Stimulated activated CD8-positive, alpha-beta memory T cell treated with anti-CD3 and anti-CD28 coated beads, Interleukin-12 subunit alpha, Interleukin-12 subunit beta, amount 100 ng/mL, for 1 hour (primary cell): ENCODE measurements at regions not wholly inside any gene's neighbourhood (a gene's known extent, or its start where the extent isn't known, plus 50 kb on each side); places are given as distances from the start of the nearest gene placed in this dataset.

ENCODE experiments used
- DNase-seq: peaks from one replicate; pipeline ENCODE4 v3.0.0-alpha.2; 2020; ENCODE audit warnings: low read depth

DNA sequence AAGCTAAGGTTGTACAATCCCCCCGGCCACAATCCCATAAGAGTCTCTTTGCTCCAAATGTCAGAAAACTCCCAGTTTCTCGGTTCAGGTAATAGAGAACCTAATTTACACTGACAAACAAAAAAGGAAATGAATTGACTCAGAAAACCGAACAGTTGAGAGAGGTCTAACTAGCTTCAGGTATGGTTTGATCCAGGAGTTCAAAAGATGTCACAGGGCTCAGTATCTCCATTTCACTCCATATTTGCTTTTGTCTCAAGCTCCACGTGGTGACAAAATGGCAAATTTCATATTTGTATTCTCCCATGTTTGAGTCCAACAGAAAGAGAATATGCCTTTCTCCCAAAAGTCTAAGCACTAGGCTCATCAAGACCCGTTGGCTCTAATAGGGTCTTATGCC lies 117.4 kb downstream of the AXIN2 start:
- DNase-seq: no peak

DNA sequence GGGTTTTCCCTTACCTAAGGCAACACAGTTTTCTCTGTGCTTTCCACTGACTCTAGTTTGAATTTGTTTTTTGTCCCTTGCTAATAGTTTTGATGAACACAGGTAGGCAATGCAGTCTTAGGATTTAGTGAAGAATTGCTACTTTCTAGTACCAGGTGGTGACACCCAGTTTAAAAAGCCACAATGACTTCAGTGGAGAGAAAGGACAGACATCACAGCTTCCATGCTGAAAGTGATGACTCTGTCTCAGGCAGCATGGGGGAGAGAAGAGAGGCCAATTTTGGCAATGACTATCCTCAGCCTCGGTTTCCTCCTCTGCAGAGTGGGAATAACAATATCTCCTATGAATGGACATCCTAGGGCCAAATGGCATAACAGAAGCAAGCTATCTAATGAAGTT lies 118.8 kb downstream of the AXIN2 start:
- no peak for DNase-seq

DNA sequence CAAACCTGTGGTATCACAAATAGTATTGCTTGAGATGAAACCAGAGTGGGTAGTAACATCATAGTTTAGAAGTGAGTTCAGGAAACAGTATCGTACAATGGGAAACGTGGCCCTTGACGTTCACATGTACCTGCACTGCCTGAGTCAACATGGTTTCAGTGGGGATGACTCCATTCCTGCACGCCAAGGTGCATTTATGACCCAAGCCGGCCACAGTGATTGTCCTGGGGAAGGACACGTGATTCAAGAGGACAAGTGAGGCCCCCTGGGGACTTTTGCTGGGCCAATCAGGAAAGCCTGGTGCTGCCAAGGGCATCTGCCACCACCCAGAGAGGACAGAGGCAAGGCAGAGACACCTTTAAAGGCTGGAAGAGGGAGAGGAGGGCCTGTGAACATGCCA lies 119.2 kb downstream of the AXIN2 start:
- DNase-seq: no peak

DNA sequence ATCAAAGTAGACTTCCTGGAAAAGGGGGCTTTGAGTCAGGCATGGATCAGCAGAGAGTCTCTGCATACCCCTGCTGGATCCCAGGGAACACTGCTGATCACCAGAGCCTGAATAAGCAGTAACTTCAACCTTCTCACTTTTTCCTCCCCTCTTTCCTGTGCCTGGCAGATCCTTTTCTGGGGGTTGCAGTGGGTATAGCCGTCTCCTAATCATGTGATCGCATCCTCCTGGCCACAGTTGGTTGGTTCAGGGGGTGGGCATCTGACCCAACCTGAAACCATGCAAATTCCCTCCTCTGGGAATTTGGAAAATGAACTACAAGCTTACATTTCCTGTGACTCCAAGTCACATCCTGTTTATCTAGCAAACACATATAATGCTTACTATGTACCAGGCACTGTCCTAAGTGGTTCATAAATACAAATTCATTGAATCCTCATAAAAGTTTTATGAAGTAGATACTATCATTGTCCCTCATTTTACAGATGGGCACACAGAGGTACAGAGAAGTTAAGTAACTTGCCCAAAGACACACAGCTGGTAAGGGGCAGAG lies 120.3 kb downstream of the AXIN2 start:
- DNase-seq: no peak

DNA sequence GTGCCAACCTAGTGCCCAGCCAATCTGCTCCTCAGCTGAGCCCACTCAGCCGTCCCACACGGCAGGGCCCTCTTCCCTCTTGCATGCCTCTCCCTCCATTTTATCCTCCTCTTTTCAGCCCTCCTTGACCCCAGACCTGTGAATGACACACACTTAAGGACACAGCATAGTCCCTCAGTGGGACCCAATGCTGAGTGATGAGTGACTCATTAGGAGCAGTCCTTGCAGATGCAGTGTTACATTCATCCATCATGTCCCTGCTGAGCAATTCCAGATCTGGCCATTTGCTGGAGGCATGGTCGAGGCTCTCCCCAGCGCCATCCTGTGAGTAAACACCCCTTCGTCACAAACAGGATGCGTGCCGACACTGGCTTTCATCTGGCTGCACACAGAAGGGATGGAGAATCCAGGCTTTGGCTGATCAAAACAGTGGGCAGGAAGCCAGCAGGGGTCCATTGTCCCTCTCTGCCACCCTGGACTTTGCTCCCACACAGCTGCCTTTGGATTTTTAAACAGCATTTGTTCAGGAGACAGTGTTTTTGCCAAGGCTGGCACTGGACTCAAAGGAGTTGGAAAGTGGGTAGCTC lies 122.6 kb downstream of the AXIN2 start:
- no peak for DNase-seq

DNA sequence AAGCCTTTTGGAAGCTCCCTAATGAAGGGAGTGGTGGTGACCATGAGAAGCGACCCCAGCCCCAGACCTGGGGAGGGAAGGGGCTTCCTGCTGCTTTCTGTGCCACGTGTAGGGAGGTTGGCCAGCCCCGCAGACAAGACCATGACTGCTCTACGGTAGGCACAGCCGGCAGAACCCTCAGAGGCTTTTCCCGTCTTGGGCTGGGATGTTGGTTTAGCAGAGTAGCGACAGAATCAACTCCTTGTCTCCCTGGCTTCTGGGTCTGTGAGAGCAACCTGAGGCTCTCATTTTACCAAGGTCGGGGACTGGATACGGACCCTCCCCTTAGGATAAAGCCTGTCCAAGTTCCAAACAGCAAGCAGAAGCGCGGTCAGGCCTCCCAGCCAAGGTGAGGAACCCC lies 123.3 kb downstream of the AXIN2 start:
- no peak for DNase-seq

DNA sequence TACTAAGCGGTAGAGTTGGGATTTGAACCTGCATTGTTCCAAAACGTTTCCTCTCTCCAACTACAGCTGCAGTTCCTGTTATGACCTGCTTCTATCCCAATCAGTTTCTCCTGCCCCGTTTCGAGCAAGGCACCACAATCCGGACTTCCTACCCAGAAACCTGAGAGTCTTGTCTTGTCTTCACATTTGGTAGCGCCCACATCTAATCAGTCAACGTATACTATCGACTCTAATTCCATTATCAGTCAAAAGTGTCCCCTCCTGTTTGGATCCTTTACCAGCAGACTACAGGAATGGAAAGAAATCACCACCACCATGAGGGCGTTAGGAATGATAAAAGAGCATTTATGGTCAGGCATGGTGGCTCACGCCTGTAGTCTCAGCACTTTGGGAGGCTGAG lies 124.6 kb downstream of the AXIN2 start:
- DNase-seq: no peak

DNA sequence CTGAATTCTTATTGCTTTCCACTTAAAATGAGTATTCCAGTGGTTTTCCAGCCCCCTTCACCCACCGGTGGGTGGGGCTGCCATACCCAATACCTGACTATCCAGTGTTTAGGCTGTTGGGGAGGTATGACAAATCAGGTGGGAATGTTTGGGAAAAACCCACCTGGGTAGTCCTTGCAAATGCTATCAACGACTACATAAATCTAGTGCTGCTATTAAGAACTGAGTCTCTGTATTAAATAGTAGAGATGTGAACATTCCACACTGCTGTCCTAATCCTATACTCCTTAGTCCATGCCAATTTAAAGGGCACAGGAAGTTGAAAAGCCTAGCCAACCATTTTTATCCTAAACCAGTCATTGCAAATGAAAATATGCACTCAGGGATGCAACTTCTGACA lies 126.6 kb downstream of the AXIN2 start:
- no peak for DNase-seq

DNA sequence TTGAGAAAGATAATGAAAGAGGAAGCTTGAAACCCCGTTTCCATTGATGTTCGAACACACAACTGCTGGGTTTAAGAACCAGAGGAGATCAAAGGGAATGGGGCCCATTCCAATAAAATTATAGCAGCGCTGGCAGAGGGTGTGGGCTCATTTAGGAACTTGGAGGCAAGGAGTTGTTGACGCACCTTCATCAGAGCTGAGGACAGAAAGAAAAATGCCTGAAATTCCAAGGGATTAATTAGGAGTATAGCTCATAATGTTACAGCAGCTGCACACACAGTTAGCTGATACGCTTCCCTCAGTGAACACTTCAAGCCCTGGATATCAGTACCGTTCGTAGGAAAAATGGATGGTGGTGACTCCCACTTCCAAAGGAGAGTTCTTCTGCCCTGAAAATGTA lies 127.2 kb downstream of the AXIN2 start:
- no peak for DNase-seq

DNA sequence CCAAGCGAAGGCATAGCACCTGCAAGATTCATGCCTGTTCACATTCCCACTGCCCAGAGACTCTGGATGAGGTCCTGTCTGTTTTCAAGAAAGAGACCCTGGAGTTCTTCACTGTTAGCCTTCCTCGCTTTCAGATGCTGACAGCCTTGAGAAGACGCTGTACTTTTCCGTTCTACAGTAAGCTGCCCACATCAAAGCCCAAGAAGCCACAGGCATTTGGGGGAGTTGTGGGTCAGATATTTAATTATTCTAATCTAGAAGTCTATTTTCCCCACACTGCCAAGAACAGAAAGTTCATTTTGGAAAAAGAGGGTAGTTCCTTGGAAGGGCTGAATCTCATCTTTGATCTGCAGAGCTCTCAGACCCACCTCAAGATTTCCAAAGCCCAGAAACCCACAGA lies 127.9 kb downstream of the AXIN2 start:
- DNase-seq: no peak

DNA sequence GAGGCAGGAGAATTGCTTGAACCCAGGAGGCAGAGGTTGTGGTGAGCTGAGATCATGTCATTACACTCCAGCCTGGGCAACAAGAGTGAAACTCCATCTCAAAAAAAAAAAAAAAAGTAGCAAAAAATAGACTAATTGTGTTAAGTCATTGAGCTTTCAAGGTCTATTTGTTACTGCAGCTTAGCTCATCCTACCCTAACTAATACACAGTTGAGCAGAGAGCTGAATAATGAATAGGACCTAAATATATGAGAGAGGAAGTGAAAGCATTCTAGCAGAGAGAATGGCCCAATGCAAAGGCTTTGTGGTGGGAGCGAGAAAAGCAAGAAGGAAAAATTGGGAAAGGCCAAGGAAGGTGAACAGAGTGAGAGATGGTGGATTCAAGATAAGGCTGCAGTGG lies 128.3 kb downstream of the AXIN2 start:
- no peak for DNase-seq

DNA sequence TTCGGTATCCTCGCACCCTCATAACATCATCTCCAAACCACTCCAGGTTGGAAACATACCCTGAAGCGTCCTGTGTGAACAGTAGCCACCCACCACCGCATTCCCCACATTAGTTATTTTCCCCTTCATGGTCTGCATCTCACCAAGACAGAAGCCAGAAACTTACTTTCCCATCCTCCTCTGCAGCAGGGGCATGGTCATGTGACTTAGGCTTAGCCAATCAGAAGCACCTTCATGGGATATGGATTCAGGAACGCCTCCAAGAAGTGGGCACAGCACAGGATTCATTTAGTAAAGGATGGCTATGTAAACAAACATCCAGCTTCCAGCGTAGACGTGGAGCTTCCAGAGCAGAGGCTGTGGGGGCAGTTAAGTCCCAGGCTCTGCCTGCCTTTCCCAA lies 130.3 kb downstream of the AXIN2 start:
- DNase-seq: no peak

DNA sequence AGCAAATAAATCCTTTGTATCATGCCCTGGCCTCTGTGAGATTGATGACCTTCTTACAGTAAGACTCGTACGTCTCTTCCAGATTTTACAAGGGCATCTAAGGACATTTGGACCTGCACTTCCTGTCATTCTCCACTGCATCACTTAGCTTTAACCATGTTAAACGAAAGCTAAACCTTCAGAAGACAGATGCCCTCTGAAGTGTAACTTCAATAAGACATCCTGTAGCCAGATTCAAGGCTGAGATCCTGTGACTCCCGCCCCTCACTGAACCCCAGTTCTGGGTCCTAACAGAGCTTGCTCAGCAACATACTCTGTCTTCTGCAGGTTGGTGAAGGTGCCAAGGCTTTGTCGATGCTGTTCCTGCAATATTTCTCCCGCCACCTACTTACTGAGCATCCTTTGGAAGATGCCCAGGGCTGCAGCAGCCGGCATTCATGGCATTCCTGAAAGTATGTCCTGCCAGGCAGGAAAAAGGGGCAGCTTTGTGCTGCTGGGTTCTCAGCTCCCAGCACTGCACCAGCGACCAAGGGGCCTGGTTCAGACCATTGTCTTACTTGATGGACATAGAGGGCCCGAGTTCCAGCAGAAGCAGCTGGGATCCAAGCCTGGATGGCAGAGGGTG lies 131.1 kb downstream of the AXIN2 start:
- no peak for DNase-seq

DNA sequence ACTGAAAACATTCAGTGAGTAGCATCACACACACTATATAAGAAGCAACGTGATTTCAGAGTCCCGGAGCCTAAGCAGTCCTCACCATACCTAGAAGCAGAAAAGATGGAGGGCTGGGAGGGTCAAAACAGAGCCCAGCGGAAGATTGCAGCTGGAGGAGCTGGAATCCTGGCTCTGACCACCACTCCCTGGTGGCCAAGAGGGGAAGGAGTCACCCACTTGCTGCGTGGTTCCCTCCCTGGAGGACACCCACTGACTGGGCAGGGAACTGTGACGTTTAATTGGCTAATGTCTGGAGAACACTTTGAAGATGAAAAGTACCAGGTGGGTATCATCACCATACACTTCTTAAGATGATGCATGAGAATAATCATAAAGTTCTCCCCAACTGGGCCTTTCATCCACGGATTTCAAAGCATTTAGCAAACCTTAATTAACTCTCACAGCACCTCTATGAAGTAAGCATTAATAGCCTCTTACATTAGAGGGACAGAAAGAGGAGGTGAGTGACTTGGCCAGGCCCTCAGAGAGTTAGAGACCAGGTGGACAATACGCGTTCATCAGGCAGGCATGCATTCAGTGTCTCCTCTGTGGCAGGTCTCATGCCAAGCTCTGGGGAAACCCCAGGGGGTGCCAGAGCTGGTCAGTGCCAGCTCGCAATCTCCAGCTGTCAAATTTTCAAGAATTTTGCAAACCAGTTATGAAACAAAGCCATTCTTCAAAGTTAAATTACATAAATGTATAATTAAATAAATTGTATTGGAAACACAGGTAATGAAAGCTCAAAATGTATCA lies 137.9 kb downstream of the AXIN2 start:
- DNase-seq: no peak

DNA sequence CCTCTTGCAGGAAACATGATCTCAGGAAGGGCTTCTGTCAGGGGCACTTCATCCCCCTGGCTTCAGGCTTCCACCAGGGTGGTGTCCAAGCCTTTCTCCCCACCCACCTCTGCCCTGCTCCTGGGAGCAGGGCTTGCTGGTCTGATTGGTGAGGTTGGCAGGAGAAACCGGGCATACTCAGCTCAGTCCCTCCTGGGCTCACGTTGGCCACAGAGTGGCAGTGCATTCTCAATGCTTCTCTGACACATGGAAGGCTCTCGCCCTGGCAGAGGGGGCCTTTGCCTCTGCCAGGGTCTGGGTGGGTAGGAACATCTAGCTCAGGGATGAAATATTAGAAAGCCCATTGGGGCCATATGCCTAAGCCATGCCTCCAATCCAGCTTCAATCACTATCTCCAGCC lies 142.8 kb downstream of the AXIN2 start:
- DNase-seq: no peak

DNA sequence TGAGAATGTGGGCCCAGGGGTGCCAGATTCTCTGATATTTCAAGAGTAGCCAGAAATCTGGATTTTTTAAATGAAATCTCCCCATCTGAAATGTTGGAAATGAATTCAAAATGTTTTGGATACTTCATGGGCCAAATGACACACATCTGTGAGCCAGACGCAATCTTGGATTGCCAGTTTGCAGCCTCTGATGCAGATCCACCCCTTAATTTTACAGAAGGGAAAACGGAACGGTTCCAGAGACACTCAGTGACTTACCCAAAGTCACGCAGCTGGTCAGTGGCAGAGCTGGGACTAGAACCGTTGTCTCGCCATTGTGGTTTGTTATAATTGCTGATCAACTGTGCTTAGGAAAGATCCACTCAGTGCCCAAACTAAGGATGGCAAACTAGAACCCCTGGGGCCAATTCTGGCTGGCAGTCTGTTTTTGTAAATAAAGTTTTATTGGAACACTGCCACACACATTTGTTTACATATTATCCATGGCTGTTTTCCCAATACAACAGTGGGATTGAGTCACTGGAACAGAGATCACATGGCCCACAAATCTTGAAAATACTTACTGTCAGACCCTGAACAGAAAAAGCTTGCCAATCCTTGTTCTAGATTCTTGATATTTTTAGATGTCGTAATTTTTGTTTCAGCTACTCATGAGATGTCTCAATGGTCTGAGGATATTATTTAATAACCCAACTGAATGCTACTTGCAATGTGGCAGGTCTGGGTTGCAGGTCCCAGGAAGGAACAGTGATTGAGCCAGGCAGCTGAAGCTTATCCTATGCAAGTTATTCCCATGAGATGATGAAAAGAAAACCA lies 143.8 kb downstream of the AXIN2 start:
- no peak for DNase-seq

DNA sequence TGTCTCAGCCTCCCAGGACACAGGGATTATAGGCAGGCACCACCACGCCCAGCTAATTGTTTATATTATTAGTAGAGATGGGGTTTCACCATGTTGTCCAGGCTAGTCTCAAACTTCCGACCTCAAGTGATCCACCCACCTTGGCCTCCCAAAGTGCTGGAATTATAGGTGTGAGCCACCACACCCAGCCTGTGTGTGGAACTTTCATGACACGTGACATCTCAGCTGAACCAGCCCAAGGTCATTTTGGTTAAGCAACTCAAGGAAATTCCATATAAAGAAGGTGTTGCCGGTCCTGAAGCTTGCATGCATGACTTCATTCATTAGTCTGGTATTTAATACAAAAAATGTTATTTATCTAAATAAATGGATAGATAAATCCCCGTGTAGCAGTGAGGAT lies 145.5 kb downstream of the AXIN2 start:
- DNase-seq: no peak

DNA sequence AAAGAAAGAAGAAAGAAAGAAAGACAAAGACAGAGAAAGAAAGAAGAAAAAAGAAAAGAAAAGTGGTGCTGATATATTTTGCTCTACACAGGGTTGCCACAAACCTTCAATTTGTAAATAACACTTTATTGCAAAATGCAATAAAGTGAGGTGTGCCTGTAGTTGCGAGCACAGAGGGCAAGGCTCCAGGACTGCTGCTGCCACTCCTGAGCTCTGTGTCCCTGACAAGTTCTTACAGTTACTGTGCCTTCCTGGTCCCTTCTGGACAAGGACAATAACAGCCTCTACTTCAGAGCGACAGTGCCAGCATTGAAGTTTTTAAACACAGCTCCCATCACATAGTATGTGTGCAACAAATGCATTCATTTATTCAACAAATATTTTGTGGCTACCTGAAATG lies 148.1 kb downstream of the AXIN2 start:
- no peak for DNase-seq

DNA sequence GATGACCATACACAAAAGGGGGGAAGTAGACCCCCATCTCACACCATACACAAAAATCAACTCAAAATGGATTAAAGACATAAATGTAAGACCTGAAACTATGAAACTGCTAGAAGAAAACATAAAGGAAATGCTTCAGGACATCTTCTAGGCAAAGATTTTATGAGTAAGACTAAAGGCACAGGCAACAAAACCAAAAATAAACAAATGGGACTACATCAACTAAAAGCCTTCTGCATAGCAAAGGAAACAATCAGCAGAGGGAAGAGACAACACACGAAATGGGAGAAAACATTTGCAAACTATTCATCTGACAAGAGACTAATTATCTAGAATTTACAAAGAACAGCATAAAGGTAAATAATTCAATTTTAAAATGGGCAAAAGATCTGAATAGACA lies 152.1 kb downstream of the AXIN2 start:
- no peak for DNase-seq

DNA sequence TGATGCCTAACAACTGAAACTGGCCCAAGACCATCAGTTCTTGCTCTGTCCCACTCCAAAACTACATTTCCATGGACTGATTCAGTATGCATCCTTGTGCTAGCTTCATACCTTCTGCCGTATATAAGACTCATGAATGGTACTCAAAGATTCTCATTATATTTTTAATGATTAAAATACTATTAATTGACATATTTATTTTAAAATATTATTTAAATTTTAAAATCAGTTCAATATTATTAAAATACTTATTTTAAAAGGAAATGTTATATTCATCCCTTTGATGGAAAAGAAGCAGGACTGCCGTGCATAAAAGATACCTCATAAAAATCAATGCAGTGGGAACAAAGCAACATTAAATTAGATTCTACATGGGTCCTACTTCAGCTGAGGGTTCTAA lies 153.4 kb downstream of the AXIN2 start:
- no peak for DNase-seq

DNA sequence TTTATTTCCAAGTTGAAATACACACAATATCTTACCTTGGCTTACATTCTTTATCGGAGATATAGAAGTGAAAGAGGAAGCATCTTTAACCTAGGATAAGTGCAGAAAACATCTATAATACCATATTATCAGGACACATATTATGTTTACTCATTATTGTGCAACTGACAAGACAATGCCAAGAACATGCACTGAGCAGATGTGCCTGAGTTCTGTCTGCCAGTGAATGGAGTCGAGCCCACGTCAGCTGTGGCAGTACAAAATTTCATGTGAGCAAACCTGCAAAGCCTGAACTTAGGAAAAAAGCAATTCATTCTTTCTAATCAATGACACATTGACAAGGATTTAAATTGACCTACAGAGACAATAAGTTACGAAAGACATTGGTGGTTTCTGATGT lies 154.4 kb downstream of the AXIN2 start:
- DNase-seq: no peak

DNA sequence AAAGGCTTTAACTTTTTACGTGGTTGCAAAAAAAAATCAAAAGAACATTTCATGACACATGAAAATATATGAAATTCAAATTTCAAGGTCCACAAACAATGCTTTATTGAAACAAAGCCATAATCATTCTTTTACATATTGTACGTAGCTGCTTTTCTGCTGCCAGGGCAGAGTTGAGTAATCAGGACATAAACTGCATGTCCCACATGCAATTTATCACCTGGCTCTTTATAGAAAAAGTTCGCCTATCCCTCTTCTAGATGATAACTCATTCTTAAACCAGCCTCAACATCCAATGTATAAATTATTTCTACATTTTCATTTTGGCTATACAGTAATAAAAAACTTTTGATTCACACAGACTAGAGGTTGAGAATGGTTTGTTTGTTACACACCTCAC lies 154.9 kb downstream of the AXIN2 start:
- DNase-seq: no peak

DNA sequence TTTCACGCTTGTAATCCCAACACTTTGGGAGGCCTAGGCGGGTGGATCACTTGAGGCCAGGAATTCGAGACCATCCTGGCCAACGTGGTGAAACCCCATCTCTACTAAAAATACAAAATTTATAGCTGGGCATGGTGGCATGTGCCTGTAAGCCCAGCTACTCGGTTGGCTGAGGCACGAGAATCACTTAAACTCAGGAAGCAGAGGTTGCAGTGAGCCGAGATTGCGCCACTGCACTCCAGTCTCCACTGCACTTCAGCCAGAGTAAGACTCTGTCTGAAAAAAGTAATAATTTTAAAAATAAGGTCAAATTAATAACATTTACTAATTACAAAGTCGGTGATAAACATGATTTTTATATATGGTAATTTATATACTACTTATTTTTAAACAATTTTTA lies 155.9 kb downstream of the AXIN2 start:
- no peak for DNase-seq
